Endometrium (tissue), 2 donors: ENCODE measurements at regions not wholly inside any gene's neighbourhood (a gene's known extent, or its start where the extent isn't known, plus 50 kb on each side); places are given as distances from the start of the nearest gene placed in this dataset.

Experiments
- FAIRE-seq: peaks from 2 replicates; lab custom pipeline; 2012; peaks lifted over from hg19 to GRCh38; lab: Jason Lieb, UNC
- donor health status: control.
- donor health status: control.

DNA sequence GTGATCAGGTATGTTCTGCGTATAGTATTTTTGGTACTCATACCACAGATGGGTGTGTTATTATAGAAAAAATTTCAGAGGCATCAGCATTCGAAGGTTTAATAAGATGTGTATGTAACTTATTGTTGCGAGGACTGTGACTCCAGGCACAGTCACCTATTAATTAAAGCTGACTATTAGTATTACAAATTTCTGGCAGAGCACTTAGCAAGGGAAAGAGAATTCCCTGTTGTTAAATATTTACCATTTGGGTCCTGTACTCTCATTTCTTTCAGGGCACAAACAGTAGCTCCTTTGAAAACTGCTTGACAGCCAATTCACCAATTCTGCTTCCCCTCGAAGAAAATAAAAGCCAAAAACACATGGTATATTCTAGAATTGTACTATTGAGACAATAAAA, 653.8 kb downstream of the ELAVL2 start:
- no peak for FAIRE-seq

DNA sequence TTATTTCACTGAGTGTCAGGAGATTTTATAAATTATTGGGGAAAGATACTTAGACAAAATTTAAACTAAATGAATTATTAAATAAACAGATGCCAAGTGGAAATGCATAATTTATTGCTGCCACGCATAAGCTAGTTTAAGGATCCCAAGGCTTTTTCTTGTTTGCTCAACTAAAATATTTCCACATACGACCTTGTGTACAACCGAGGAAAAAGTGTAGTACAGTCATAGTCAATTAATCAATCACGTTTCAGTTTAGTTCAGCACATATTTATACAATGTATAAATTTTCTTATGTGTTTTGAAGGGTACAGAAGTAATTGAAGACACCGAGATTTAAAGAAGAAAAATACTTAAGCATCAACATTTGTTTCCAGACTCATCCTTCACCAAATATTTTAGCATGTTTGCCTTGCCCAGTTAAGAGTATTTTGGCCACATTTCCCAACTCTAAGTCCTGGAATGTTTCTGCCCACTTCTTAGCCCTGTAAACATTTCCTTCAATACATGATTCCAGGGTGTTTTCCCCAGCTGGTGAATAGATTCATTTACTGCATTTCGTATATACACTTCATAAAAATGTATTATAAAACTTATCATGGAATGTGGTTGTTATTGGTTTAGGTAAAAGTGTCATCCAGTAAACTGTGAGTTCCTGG, 652.9 kb downstream of the ELAVL2 start:
- FAIRE-seq: no peak

DNA sequence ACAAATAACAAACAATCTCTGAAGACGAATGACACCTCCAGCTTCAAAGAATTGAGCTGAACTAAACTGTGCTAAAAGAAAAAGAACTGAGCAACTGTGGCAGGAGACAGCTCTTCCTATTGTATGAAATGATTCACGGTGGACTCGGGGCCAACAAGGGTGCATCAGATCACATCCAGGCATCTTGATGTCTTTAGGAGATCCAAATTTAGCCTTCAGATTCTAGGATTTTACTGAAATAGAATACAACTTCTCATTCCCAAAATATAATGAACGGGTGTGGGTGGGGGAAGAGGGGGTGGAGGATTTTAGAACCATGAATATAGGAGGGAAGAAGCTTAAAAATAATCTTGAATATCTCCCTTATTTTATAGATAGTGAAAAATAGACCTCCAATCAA, 631.8 kb downstream of the ELAVL2 start:
- no peak for FAIRE-seq

DNA sequence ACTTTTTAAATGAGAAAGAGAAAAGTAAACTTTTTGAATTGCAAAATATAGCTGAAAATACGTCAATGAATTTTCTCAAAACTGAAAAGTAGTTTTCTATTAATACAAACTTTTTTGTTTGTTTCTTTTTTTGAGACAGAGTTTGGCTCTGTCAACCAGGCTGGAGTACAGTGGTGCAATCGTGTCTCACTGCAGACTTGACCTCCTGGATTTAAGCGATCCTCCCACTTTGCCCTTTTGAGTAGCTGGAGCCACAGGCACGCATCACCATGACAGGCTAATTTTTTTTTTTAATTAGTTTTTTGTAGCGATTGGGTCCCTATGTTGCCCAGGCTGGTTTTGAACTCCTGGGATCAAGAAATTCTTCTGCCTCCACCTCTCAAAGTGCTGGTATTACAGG, 610.4 kb downstream of the ELAVL2 start:
- FAIRE-seq: no peak

DNA sequence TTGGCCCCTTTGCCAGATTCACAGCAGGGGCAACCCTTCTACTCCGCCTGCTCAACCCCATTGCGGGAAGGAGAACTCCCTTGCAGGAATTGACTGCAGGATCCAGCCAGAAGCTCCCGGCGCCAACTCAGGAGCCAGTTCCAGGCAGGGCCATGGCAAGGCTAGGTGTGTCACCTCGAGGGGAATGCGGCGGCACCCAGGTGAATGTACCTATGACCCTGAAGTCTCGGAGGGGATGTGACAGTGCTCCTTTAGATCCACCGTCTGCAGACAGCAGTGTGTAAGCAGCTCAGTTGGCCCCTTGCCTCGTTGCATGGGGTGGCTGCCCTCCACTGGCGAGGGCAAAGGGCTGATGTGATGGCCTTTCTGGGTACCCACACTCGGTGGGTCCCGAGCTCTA, 606.6 kb downstream of the ELAVL2 start:
- FAIRE-seq: no peak

DNA sequence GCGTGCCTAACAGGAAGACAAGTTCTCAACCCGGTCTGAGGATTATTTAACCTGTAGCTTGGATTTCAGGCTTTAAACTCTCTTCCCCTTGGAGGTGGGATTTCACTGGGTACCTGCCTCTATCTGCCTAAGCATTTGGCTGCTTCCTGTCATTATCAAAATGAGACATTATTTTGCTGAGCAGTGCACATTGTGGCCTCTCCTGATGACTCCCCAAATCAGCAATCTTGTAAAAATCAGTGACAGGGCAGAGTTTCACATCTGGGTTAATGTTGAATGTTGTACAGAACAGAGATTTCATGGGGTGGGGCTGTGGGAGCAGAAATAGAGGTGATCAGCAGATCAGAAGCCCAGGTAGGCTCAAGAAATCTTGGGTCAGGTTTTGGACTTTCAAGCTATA, 605.9 kb downstream of the ELAVL2 start:
- no peak for FAIRE-seq

DNA sequence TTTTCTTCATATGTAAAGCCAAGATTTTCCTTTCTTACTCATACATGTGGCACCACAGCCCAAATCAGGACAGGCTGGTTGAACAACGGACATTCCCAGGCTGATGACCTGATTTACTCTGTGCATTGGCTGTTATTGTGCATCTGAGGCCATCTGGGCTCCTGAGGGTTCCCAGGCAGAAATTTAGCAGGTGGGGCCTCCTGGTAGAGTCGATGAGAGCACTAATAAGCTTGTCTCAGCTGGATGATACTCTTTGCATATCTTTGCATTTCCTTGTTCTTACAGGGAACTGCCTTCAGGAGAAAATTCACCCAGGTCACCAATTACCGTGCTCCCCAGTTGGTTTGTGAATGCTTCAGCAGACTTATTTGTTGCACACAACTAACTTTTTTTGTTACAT, 605.1 kb downstream of the ELAVL2 start:
- no peak for FAIRE-seq

DNA sequence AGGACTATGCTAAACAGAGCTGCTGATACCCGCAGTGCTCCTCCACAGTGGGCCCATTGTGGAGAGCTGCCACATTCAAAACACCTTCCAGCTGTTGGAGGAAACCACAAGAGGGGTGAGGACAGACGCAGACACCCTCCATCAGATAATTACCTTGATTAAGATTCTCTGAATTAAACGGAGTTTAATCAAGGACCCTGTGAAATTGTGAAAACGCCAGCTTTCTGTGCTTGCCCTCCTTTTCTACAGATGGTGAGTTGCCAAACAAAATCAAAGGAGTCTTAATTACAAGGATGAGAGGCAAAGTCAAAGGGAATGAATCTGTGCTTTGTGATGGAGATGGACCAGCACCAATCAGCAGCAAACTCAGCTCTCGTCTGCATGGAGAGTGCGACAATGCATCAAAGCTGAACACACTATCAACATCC, 596.1 kb downstream of the ELAVL2 start:
- FAIRE-seq: no peak

DNA sequence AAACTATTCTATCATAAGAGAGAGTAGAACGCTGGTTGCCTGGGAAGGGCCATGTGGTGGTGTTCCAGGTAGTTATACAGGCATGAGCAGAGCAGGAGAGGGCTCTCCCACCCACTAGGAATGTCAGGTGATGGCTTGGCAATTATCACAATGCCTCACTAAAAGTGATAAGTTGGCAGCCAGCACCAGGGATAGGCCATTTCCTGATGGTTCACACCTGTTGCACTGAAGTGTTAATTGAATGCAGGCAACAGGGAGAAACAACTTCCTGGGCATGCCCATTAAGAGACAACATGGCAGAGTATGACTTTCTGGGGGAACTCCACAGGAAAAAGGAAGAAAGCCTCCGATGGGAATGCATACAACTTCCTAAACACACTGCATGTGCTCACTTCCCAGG, 593.2 kb downstream of the ELAVL2 start:
- FAIRE-seq: no peak

DNA sequence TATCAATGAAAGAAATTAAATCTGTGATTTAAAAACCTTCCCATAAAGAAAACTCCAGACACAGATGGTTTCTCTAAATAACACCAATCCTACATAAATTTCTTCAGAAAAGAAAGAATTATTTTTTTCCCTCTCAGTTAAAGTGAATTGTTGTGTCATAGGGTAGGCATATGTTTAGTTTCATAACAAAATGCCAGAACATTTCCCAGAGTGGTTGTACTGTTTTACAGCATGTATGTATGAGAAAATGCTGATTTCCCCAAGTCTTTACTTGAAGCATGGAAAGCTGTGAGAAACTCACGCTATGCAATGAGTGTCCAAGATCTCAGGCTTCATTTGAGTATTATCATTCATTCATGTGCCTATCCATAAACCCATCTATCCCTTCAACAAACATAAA, 582.5 kb downstream of the ELAVL2 start:
- FAIRE-seq: no peak

DNA sequence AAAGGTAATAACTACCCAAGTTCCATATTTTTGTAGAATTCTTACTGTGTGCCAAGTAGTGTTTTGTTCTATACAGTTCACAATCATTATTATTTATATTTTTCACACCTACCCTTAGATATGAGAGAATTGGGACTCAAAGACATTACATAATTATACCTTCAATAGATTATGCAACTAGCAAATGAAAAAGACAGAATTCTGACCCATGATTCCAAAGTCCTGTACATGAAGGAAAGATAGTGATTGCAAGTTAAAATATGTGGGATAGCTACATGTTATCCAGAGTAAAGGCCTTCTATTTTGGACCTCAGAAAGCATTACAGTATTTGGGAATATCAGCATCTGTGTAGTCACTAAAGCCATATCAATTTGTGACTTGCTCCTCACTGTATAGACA, 581.0 kb downstream of the ELAVL2 start:
- FAIRE-seq: no peak

DNA sequence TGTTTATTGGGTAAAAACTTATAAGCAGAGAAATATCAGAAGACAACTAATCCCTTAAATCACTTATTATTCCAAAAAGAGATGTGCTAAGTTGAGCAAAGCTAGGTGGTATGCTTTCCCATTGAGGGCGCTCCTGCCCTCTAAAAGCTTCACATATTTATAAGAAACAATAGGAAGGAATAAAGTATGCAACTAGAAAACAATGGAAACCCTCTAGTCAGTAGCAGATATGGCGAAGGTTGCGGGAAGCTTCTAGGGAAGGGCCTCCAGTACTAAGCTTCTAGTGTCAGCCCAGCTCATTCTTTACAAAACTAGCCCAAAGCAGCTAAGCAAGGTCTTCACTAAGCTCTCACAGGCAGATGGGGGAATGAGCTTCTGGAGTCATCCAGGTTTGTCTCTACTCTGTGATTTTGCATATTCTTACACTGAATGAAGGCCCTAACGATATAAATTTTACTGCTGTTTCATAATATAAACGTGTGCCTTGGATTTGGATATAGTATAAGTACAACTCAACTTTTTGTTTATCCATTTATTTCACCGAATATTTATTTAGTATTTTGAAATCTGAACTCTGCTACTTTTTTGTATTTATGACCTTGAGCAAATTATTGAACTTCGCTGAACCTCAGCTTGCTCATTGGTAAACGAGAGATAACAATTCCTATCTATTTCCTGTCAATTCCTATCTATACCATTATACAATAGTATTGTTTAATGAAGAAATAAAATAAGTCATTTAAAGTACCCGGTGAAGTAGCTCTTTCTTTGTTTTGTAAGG, 571.4 kb downstream of the ELAVL2 start:
- no peak for FAIRE-seq

DNA sequence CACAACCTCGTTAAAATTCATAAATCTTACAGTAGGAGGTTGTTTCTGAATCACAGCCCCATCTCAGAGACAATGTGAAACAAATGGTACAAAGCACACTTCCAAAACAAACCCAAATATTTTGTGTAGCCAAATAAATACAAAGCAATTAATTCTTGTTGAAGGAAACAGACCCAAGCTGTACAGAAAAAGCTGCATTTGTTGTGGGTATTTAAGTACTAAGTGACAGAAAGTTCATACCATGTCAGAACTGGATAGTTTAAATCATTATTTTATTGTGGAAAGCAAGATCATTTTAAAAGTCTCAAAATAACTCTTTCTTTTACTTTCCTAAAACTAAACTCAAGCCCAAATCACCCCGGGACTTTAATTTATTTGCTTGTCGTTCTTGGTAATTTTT, 570.7 kb downstream of the ELAVL2 start:
- peak; percentile 70 for FAIRE-seq

DNA sequence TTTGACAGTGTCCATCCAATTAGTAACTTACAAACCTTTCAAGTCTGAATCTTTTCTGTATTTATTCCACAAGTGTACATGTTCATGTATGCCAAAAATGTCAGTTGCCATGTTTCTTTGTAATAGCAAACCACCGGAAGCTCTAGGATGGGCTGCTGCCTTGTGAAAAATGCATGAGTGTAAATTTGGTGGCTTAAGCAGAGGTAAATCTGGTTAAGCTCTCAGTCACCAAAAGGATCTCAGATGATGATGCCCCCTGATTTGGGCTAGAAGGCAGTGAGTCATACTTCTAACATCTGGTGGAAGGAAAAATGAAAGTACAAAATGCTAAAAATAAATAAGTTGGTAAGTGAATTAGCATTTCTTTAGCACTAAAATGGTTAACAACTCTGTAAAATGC, 567.5 kb downstream of the ELAVL2 start:
- no peak for FAIRE-seq

DNA sequence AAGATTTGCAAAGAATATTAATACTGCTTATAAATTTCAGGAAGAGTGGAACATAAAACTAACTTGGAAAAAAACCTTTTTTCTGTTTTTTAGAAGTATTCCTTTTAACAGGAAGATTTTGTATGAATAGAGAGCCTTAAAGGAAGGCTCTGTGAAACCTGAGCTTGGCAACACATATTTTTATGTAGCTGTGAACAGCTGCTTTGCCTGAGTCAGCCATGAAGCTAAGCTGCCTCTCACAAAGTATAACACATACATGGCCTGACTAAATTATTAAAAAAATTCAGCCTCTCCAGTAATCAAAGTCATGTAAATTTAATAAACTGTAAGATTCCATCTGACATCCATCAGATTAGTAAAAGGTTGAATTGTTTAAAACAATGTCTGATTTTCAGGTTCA, 547.5 kb downstream of the ELAVL2 start:
- FAIRE-seq: no peak

DNA sequence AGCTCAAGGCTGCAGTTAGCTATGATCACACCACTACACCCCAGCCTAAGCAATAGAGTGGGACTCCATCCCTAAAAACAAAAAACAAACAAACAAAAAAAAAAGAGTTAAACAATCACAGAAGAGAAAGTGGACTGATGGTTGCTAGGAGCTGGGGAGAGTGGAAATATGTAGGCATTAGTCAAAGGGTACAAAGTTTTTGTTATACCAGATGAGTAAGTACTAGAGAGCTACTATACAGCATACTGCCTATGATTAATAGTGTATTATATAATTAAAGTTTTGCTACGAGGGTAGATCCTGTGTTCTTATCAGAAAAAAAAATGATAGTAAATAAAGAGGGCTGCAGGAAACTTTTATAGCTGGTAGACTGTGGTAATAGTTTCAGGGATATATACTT, 538.6 kb downstream of the ELAVL2 start:
- no peak for FAIRE-seq

DNA sequence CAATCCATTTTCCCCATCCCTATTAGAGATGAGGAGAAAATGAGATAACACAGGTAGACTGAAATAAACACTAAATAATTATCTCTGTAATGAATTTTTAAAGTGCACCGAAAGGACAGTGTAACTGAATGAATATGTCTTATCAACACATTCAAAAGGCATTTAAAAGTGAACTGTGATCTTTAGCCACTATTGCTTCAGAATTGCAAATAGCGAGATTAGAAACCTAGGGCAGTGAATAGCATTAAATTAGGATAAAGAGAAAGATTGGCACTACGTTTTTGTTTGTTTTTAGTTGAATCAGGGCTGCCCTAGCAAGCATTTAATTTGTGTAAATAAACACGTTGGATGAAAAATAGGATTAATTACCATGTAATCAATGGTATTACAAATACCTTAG, 537.5 kb downstream of the ELAVL2 start:
- no peak for FAIRE-seq

DNA sequence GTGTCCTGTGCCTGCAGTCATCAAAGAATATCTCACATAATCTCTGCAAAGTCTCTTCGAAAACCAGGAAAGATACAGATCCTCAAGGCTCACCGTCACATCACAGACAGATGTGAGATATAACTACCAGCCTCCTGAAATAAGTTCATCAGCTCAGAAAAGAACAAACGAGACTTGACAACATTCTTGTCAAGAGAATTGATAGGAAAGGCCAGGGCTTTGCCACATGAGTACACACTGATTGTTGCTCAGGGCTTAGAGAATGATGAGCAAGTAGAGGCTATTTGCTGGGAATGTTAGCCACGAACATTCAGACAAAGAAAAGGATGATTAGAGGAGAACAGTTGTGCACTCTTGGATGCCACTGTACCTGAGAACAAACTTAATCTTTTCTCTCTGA, 535.1 kb downstream of the ELAVL2 start:
- no peak for FAIRE-seq

DNA sequence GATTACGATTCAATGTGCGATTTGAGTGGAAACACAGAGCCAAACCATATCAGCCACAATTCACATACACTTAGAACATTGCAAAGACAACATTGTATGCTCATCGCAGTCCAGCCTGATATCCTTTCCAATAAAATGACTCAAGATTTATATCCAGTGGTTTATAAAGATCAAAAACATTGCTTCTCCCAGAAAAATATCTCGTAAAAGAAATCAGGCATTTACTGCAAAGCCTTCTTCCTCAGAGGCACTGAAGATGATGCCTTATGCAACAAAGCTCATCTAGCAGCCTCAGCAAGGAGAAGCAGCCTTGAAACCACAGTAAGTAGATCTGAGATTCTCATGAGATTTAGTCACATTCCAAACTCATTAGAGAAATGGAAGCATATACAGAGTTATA, 523.8 kb downstream of the ELAVL2 start:
- no peak for FAIRE-seq

DNA sequence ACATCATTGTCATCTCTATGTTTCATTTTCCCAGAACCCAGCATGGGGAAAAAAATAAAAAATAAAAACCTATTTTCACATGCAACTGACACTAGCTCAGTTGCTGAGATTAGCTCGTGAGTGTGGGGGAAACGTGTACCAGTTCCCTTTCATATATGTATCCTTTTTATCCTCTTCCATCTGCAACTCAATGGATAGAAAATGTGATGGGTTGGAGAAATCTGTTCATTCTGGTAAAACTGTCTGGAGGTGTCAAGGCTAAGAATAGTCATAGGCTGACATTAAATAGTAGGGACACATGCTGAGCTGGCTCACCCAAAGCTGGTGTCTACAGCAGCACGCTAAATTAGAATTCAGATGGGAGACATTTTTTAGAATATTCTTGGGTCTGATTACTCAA, 519.3 kb downstream of the ELAVL2 start:
- no peak for FAIRE-seq

DNA sequence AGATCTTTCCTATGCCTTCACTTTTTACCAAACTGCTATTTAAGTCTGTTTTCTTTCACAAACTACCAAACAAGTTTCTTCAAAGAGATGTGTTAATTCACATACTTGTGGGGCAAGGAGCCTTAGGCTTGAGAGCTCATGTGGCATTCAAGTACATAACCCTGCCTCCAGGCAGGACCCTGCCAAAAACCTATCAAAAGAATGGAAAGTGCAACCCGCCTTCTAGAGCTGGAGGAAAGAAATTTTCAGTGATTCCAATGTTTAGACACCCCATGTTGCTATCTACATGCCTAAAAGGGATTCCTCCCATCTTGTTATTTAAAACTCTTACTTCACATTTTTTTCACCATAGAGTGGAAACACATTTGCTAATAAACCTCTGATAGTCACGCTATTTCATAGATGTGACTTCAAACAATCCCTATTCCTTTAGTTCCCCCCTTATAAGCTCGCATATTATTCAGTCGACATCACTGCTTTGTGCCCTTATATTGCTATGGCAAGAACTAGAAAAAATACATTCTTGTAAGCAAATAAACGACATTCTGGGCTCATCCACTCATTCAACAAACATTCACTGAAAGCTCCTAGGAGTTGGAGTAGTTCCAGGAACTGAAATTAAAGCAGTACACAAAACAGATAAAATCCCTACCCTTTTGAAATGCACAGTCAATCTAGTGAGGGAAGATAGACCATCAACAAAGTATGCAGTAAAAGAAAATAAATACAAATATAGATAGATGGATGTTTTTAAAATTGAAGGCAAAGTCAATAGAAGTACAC, 518.1 kb downstream of the ELAVL2 start:
- no peak for FAIRE-seq

DNA sequence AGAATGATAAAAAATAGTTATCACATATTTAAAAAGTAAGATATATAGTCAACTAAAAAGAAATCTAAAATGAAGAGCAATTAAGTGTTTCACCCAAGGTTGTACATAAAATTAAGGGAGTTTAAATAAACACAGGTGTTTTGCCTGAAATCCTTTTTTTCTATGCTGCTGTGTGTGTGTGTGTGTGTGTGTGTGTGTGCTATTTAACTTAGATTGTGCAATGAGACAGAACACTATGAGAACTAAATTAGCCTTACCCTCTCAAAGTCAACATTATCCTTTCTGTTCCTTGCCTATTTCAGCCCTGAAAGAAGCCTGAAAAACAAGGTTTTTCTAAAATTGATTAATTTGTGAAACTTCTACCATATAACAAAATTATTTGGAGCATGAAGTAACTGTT, 516.2 kb downstream of the ELAVL2 start:
- no peak for FAIRE-seq

DNA sequence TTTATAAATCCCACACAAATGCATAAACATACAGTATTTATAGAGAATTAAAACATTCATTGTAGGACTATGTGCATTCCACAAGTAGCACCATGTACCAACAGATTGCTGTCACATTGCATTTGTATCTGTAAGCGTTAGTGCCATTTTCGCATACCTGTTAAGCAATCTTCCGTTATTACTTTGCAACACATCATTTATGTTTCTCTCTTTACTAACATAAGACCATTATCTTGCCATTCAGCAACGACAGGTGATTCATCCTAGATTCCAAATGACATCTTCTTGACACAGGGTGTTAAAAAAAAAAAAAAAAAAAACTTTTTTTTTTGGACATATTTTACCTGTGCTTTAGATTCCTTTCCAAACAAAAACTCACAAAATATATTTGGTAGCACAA, 511.8 kb downstream of the ELAVL2 start:
- no peak for FAIRE-seq
